NCI-H2227 (cell line): ENCODE measurements at regions not wholly inside any gene's neighbourhood (a gene's known extent, or its start where the extent isn't known, plus 50 kb on each side); places are given as distances from the start of the nearest gene placed in this dataset.
"Not testable (repeated sequence)": the region's sequence is repeated elsewhere in the genome, so short reads cannot be mapped to it uniquely, and the experiment has no call there.

Source experiments
- DNase-seq: peaks from one replicate; lab custom pipeline; 2025; ENCODE audit not compliant: unreplicated experiment; lab: John Stamatoyannopoulos, UW

GRCh38 chr5:108461628-108462367 is 79.9 kb upstream of the FBXL17 start:
- no peak for DNase-seq

- no peak for DNase-seq
Observed at GRCh38 chr5:108459769-108460168, 77.9 kb upstream of the FBXL17 start.

GRCh38 chr5:108451269-108451668 is 69.4 kb upstream of the FBXL17 start:
- DNase-seq: no peak

GRCh38 chr5:108444130-108444529 is 62.2 kb upstream of the FBXL17 start:
- DNase-seq: not testable (repeated sequence)

- DNase-seq: not testable (repeated sequence)
Observed at GRCh38 chr5:108442063-108442651, 60.3 kb upstream of the FBXL17 start.

- DNase-seq: no peak
Observed at GRCh38 chr5:108437425-108437824, 55.5 kb upstream of the FBXL17 start.

- no peak for DNase-seq
Observed at GRCh38 chr5:108436696-108437095, 54.8 kb upstream of the FBXL17 start.

- DNase-seq: no peak
Observed at GRCh38 chr5:108433600-108433999, 51.7 kb upstream of the FBXL17 start.

- no peak for DNase-seq
Observed at GRCh38 chr5:108432024-108432423, 50.1 kb upstream of the FBXL17 start.
